HCEC 1CT (cell line): ENCODE measurements at regions not wholly inside any gene's neighbourhood (a gene's known extent, or its start where the extent isn't known, plus 50 kb on each side); places are given as distances from the start of the nearest gene placed in this dataset.

Source experiments
- DNase-seq: peaks from one replicate; pipeline ENCODE4 v3.0.0-alpha.2; 2017

- no peak for DNase-seq
Observed at GRCh38 chr12:127077262-127078045, 1189.5 kb upstream of the TMEM132C start.

- DNase-seq: no peak
Observed at GRCh38 chr12:127078577-127079350, 1188.2 kb upstream of the TMEM132C start.

- no peak for DNase-seq
Observed at GRCh38 chr12:127079636-127080035, 1187.3 kb upstream of the TMEM132C start.

- no peak for DNase-seq
Observed at GRCh38 chr12:127081058-127081457, 1185.9 kb upstream of the TMEM132C start.

- DNase-seq: peak; percentile 79
Observed at GRCh38 chr12:127083008-127083949, 1183.7 kb upstream of the TMEM132C start.

GRCh38 chr12:127101076-127101475 is 1165.9 kb upstream of the TMEM132C start:
- no peak for DNase-seq

- DNase-seq: no peak
Observed at GRCh38 chr12:127106041-127106440, 1160.9 kb upstream of the TMEM132C start.

- DNase-seq: no peak
Observed at GRCh38 chr12:127106697-127107096, 1160.3 kb upstream of the TMEM132C start.

- no peak for DNase-seq
Observed at GRCh38 chr12:127107744-127108143, 1159.2 kb upstream of the TMEM132C start.

- DNase-seq: peak; percentile 62
Observed at GRCh38 chr12:127108360-127109215, 1158.4 kb upstream of the TMEM132C start.

- DNase-seq: no peak
Observed at GRCh38 chr12:127113945-127114344, 1153.0 kb upstream of the TMEM132C start.

- no peak for DNase-seq
Observed at GRCh38 chr12:127115468-127116035, 1151.4 kb upstream of the TMEM132C start.

- DNase-seq: no peak
Observed at GRCh38 chr12:127118251-127118650, 1148.7 kb upstream of the TMEM132C start.

GRCh38 chr12:127119600-127120140 is 1147.3 kb upstream of the TMEM132C start:
- DNase-seq: no peak

GRCh38 chr12:127120851-127121250 is 1146.1 kb upstream of the TMEM132C start:
- no peak for DNase-seq

- DNase-seq: no peak
Observed at GRCh38 chr12:127121494-127122084, 1145.4 kb upstream of the TMEM132C start.

- DNase-seq: peak; percentile 76
Observed at GRCh38 chr12:127125607-127126259, 1141.2 kb upstream of the TMEM132C start.

- DNase-seq: no peak
Observed at GRCh38 chr12:127126260-127126628, 1140.7 kb upstream of the TMEM132C start.

GRCh38 chr12:127127897-127128296 is 1139.1 kb upstream of the TMEM132C start:
- no peak for DNase-seq

GRCh38 chr12:127130506-127131124 is 1136.4 kb upstream of the TMEM132C start:
- no peak for DNase-seq
